Endothelial cell of umbilical vein (primary cell): ENCODE measurements at regions not wholly inside any gene's neighbourhood (a gene's known extent, or its start where the extent isn't known, plus 50 kb on each side); places are given as distances from the start of the nearest gene placed in this dataset.

Experiments used
- BruUV-seq: library from RNA; stranded (reverse); fragments of 400-500 nt; replicated peaks from 2 replicates; lab custom pipeline; 2021; lab: Mats Ljungman, UMichigan
- CTCF ChIA-PET: fragments of 300-600, 350-600 bp; sonication (Branson Sonifier 250); formaldehyde crosslinking; loops from one replicate; lab custom pipeline; 2021; ENCODE audit warnings: antibody characterized with exemption, inconsistent platforms; lab: Charles Lee
- POLR2A ChIA-PET: fragments of 300-600, 350-600 bp; sonication (Branson Sonifier 250); formaldehyde crosslinking; loops from one replicate; lab custom pipeline; 2021; ENCODE audit warnings: antibody characterized with exemption, inconsistent platforms; lab: Charles Lee
- DNase-seq: peaks from one replicate; pipeline ENCODE4 v3.0.0-alpha.2; 2011; ENCODE audit warnings: low read depth, low spot score
- FAIRE-seq: peaks from 2 replicates; lab custom pipeline; 2011; peaks lifted over from hg19 to GRCh38; lab: Jason Lieb, UNC
- H2AFZ ChIP-seq: 2 replicates; pipeline ENCODE4 v1.6.0; 2012; ENCODE audit warnings: low read depth, low read length, control low read depth, inconsistent platforms
- H3K27ac ChIP-seq: 2 replicates; pipeline ENCODE4 v1.5.1; 2011; ENCODE audit warnings: low read depth, mild to moderate bottlenecking, control low read depth, low read length, moderate library complexity; ENCODE audit not compliant: insufficient read depth
- H3K27me3 ChIP-seq, 2 experiments: 2 replicates each; pipeline versions ENCODE4 v1.6.0 to v1.6.1; 2011; ENCODE audit warnings: low read length in 2 of 2, mixed read lengths in 1 of 2; ENCODE audit not compliant: control insufficient read depth in 2 of 2, insufficient read depth in 2 of 2
- H3K36me3 ChIP-seq, 2 experiments: 2 replicates in 1 of 2; 3 replicates in 1 of 2; pipeline ENCODE4 v1.5.1; 2011; ENCODE audit warnings: low read length in 2 of 2, mild to moderate bottlenecking in 1 of 2, moderate library complexity in 1 of 2; ENCODE audit not compliant: control insufficient read depth in 2 of 2, insufficient read depth in 2 of 2; ENCODE audit errors: extremely low read depth in 1 of 2
- H3K4me1 ChIP-seq: 3 replicates; pipeline ENCODE4 v1.5.1; 2011; ENCODE audit warnings: mild to moderate bottlenecking, low read length; ENCODE audit not compliant: control insufficient read depth, insufficient read depth; ENCODE audit errors: extremely low read depth
- H3K4me2 ChIP-seq: 2 replicates; pipeline ENCODE4 v1.6.1; 2011; ENCODE audit warnings: low read length, control low read depth, mixed read lengths; ENCODE audit not compliant: insufficient read depth
- H3K4me3 ChIP-seq, 3 experiments: fragments of 200-600 bp in 1 of 3; sonication (generic), shearing (Covaris generic) in 1 of 3; replicated peaks in 1 of 3; 2 replicates each; pipeline ENCODE4 v1.5.1; 2011 to 2016; ENCODE audit warnings: control low read depth in 3 of 3, low read length in 3 of 3, mild to moderate bottlenecking in 2 of 3, inconsistent platforms in 1 of 3, low read depth in 1 of 3, moderate library complexity in 1 of 3; ENCODE audit not compliant: insufficient read depth in 1 of 3
- H3K79me2 ChIP-seq: 2 replicates; pipeline ENCODE4 v1.6.0; 2012; ENCODE audit warnings: low read length, inconsistent platforms; ENCODE audit not compliant: control insufficient read depth, insufficient read depth
- H3K9ac ChIP-seq: replicated peaks from 2 replicates; pipeline ENCODE3; 2011; ENCODE audit warnings: low read length, control low read depth; ENCODE audit not compliant: insufficient read depth; ENCODE audit errors: extremely low read depth
- H3K9me1 ChIP-seq: replicated peaks from 3 replicates; pipeline ENCODE4 v1.6.0; 2011; ENCODE audit warnings: mild to moderate bottlenecking, low read length; ENCODE audit not compliant: control insufficient read depth, insufficient read depth; ENCODE audit errors: extremely low read depth
- H3K9me3 ChIP-seq: replicated peaks from 2 replicates; pipeline ENCODE4 v1.5.1; 2012; ENCODE audit warnings: low read length, inconsistent platforms; ENCODE audit not compliant: control insufficient read depth, insufficient read depth
- H4K20me1 ChIP-seq: replicated peaks from 2 replicates; pipeline ENCODE3; 2011; ENCODE audit warnings: mild to moderate bottlenecking, low read length; ENCODE audit not compliant: control insufficient read depth, insufficient read depth; ENCODE audit errors: extremely low read depth
- EZH2 ChIP-seq: IDR thresholded peaks from 2 replicates; pipeline ENCODE4 v1.6.1; 2012; ENCODE audit warnings: borderline replicate concordance, low read depth, mild to moderate bottlenecking, moderate library complexity, low read length, inconsistent platforms; ENCODE audit not compliant: severe bottlenecking
- FOS ChIP-seq: IDR thresholded peaks from 2 replicates; pipeline ENCODE4 v1.6.1; 2011; ENCODE audit warnings: mild to moderate bottlenecking, low read length, moderate library complexity, borderline replicate concordance; ENCODE audit not compliant: insufficient read depth
- GATA2 ChIP-seq: IDR thresholded peaks from 2 replicates; pipeline ENCODE4 v1.7.0; 2011; ENCODE audit warnings: low read depth, mild to moderate bottlenecking, moderate library complexity, mixed read lengths, low read length; ENCODE audit not compliant: insufficient read length, insufficient read depth
- JUN ChIP-seq: IDR thresholded peaks from 2 replicates; pipeline ENCODE4 v1.6.1; 2011; ENCODE audit warnings: borderline replicate concordance, low read depth; ENCODE audit not compliant: insufficient read length, insufficient read depth
- MYC ChIP-seq: IDR thresholded peaks from one replicate; pipeline ENCODE4 v1.6.1; 2011; ENCODE audit warnings: mild to moderate bottlenecking, low read depth, low read length
- POLR2A ChIP-seq: IDR thresholded peaks from 2 replicates; pipeline ENCODE4 v1.6.1; 2012; ENCODE audit warnings: low read depth, mild to moderate bottlenecking, control low read depth, low read length
- POLR2AphosphoS5 ChIP-seq: IDR thresholded peaks from 2 replicates; pipeline ENCODE4 v1.6.1; 2012; ENCODE audit warnings: low read depth, mild to moderate bottlenecking, control low read depth, low read length, moderate library complexity; ENCODE audit not compliant: insufficient read depth
- dilution Hi-C: fragments of 300-500 bp; cut with MboI; formaldehyde crosslinking; loops from one replicate; pipeline ENCODE4 v1.15.0; 2019; ENCODE audit warnings: low sequenced_read_pairs; ENCODE audit not compliant: extremely low pct_ligation_motif_present
- intact Hi-C: fragments of 100-400 bp; cut with micrococcal nuclease; formaldehyde crosslinking; loops from one replicate; pipeline ENCODE4 v1.10.0; 2022
- TF ChIP-seq, protein P1 (sequence below), 2 donors: IDR thresholded peaks; 1 replicate in 1 of 2; 2 replicates in 1 of 2; pipeline ENCODE4 v1.5.1; 2011; ENCODE audit warnings: low read length in 2 of 2, mild to moderate bottlenecking in 2 of 2, moderate library complexity in 2 of 2, control low read depth in 1 of 2, inconsistent platforms in 1 of 2, low read depth in 1 of 2; ENCODE audit not compliant: insufficient read depth in 1 of 2; ENCODE audit errors: extremely low read depth in 1 of 2
- TF ChIP-seq, protein P2 (sequence below): IDR thresholded peaks from 2 replicates; pipeline ENCODE4 v1.6.1; 2011; ENCODE audit not compliant: insufficient read depth, insufficient read length

DNA sequence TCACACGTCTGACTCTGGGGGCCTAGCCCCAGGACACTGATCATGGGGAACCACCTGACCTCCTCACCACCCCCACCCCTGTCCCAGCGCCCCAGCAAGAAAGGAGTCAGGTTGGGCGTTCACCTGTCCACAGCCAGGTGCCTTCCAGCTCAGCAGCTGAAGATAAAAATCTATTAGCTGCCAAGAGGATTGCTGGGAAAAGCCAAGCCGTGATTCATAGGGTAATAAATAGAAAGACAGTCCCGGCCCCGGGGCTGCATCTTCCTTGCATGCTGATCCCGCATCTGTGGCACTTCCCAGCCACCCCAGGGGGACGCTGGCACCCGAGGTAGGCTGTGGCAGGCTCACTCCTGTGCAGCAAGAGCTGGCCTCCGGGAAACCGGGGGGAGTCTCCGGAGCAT, 70.2 kb upstream of the NCOR2 start:
- Histone ChIP-seq H3K4me2 (no peak overlapping the region), H3K9me3 (no peaks in the 10 kb centered on the region), H2AFZ (no peak overlapping the region), H4K20me1 (no peaks in the 10 kb centered on the region), H3K4me1 (peaks cover 4% of the 10 kb centered on the region), H3K79me2 (no peaks in the 10 kb centered on the region), H3K9ac (no peak overlapping the region), H3K4me3 (no peak overlapping the region), H3K9me1 (no peaks in the 10 kb centered on the region), H3K27me3 (no peaks in the 10 kb centered on the region), H3K27ac (no peak overlapping the region), H3K36me3 (no peaks in the 10 kb centered on the region)
- TF ChIP-seq EZH2 (no peak), FOS (no peak), GATA2 (no peak), POLR2A (no peak), MYC (no peak)
- TF ChIP-seq, protein P1, sequence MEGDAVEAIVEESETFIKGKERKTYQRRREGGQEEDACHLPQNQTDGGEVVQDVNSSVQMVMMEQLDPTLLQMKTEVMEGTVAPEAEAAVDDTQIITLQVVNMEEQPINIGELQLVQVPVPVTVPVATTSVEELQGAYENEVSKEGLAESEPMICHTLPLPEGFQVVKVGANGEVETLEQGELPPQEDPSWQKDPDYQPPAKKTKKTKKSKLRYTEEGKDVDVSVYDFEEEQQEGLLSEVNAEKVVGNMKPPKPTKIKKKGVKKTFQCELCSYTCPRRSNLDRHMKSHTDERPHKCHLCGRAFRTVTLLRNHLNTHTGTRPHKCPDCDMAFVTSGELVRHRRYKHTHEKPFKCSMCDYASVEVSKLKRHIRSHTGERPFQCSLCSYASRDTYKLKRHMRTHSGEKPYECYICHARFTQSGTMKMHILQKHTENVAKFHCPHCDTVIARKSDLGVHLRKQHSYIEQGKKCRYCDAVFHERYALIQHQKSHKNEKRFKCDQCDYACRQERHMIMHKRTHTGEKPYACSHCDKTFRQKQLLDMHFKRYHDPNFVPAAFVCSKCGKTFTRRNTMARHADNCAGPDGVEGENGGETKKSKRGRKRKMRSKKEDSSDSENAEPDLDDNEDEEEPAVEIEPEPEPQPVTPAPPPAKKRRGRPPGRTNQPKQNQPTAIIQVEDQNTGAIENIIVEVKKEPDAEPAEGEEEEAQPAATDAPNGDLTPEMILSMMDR (IDR thresholded peaks at IDR 0.05; ENCODE audit: extremely low read depth in 1 of 2, insufficient read depth in 1 of 2, low read depth in 1 of 2, low read length in 2 of 2): no peak
- no peak for FAIRE-seq
- POLR2A ChIA-PET: no interaction called here
- CTCF ChIA-PET: no interaction called here
- BruUV-seq: no TSS peak
- dilution Hi-C loops: no loop called here
- intact Hi-C loops: no loop called here
- no peak for DNase-seq

DNA sequence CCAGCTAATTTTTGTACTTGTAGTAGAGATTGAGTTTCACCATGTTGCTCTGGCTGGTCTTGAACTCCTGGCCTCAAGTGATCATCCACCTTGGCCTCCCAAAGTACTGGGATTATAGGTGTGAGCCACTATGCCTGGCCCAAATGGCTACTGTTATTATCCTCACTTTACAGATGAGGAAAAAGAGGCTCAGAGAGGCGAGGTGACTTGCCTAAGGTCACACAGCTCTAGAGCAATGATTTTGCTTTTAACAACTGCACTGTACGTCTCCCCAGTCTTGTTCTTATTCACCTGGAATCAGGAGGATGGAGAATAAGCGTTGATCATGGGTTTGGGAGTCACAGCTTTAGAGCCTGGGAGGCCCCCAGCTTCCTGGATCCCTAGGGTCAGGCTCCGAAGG, 69.8 kb upstream of the NCOR2 start:
- Histone ChIP-seq H3K9me1 (no peaks in the 10 kb centered on the region), H3K36me3 (no peaks in the 10 kb centered on the region), H4K20me1 (no peaks in the 10 kb centered on the region), H3K27ac (no peak overlapping the region), H3K9ac (no peak overlapping the region), H3K4me3 (no peak overlapping the region), H3K4me2 (no peak overlapping the region), H2AFZ (no peak overlapping the region), H3K79me2 (no peaks in the 10 kb centered on the region), H3K27me3 (no peaks in the 10 kb centered on the region), H3K9me3 (no peaks in the 10 kb centered on the region), H3K4me1 (peaks cover 4% of the 10 kb centered on the region)
- CTCF ChIA-PET: interaction anchor here (1.2 kb wide), 1 partner anchor 11 kb away, joined by 4 read pairs; no protein-coding TSS in a partner anchor
- POLR2A ChIA-PET: no interaction called here
- dilution Hi-C loops: no loop called here
- DNase-seq: no peak
- no peak for FAIRE-seq
- BruUV-seq: no TSS peak
- intact Hi-C loops: no loop called here
- TF ChIP-seq FOS (no peak), GATA2 (no peak), POLR2AphosphoS5 (no peak), JUN (no peak), POLR2A (no peak), EZH2 (no peak), MYC (no peak)
- TF ChIP-seq, protein P2, sequence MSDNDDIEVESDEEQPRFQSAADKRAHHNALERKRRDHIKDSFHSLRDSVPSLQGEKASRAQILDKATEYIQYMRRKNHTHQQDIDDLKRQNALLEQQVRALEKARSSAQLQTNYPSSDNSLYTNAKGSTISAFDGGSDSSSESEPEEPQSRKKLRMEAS: no peak
- TF ChIP-seq, protein P1 (IDR thresholded peaks at IDR 0.05; ENCODE audit: extremely low read depth in 1 of 2, insufficient read depth in 1 of 2, low read depth in 1 of 2, low read length in 2 of 2): no peak
